SU-DHL-6 (cell line): ENCODE measurements at regions not wholly inside any gene's neighbourhood (a gene's known extent, or its start where the extent isn't known, plus 50 kb on each side); places are given as distances from the start of the nearest gene placed in this dataset.

ENCODE experiments used
- H2AFZ ChIP-seq: fragments of 200-600 bp; sonication (generic); 2 replicates; pipeline ENCODE4 v1.6.1; 2014; ENCODE audit warnings: low read depth, mild to moderate bottlenecking, moderate library complexity, mixed read lengths, antibody characterized with exemption, low read length; ENCODE audit not compliant: severe bottlenecking
- H3F3A ChIP-seq: fragments of 200-600 bp; shearing (Covaris generic); 2 replicates; pipeline ENCODE4 v1.6.0; 2016; ENCODE audit warnings: antibody characterized with exemption, mild to moderate bottlenecking; ENCODE audit not compliant: insufficient read depth
- H3K27ac ChIP-seq: fragments of 200-600 bp; sonication (generic); 2 replicates; pipeline ENCODE4 v1.5.1; 2016; ENCODE audit warnings: low read depth, mild to moderate bottlenecking, low read length, moderate library complexity, mixed read lengths
- H3K27me3 ChIP-seq: fragments of 200-600 bp; sonication (generic), shearing (Covaris generic); 2 replicates; pipeline ENCODE4 v1.6.0; 2014; ENCODE audit warnings: mild to moderate bottlenecking, low read length
- H3K36me3 ChIP-seq: fragments of 200-600 bp; sonication (generic); 2 replicates; pipeline ENCODE4 v1.6.1; 2014; ENCODE audit warnings: mild to moderate bottlenecking, low read length, mixed read lengths
- H3K4me2 ChIP-seq: fragments of 300-600, 200-600 bp; shearing (Covaris generic), sonication (generic); 2 replicates; pipeline ENCODE4 v1.6.0; 2014; ENCODE audit warnings: low read length, low read depth, mild to moderate bottlenecking; ENCODE audit not compliant: poor library complexity, severe bottlenecking
- H3K4me3 ChIP-seq: fragments of 200-600 bp; sonication (generic); 2 replicates; pipeline ENCODE4 v1.5.1; 2014; ENCODE audit warnings: antibody characterized with exemption, low read length, mild to moderate bottlenecking, mixed read lengths; ENCODE audit not compliant: insufficient read depth, poor library complexity, severe bottlenecking
- H3K79me2 ChIP-seq: fragments of 200-600 bp; sonication (generic); 2 replicates; pipeline ENCODE4 v1.6.1; 2014; ENCODE audit warnings: mild to moderate bottlenecking, low read length, moderate library complexity; ENCODE audit not compliant: insufficient read depth
- H3K9ac ChIP-seq: fragments of 200-600 bp; sonication (generic); 2 replicates; pipeline ENCODE4 v1.7.0; 2014; ENCODE audit warnings: mild to moderate bottlenecking, low read length
- H3K9me2 ChIP-seq: fragments of 200-600 bp; sonication (generic); replicated peaks from 2 replicates; pipeline ENCODE4 v1.6.1; 2014; ENCODE audit warnings: low read length; ENCODE audit not compliant: insufficient read depth
- H3K9me3 ChIP-seq: fragments of 200-600 bp; sonication (generic); 2 replicates; pipeline ENCODE4 v1.6.1; 2014; ENCODE audit warnings: low read length, mixed read lengths; ENCODE audit not compliant: insufficient read depth
- H4K20me1 ChIP-seq: fragments of 200-600 bp; sonication (generic); 2 replicates; pipeline ENCODE4 v1.6.1; 2014; ENCODE audit warnings: low read depth, mild to moderate bottlenecking, antibody characterized with exemption, low read length, moderate library complexity, mixed read lengths
- CTCF ChIP-seq: fragments of 200-600 bp; sonication (generic); IDR thresholded peaks from one replicate; pipeline ENCODE4 v1.5.1; 2017; ENCODE audit warnings: antibody characterized with exemption, mild to moderate bottlenecking, low read length, moderate library complexity; ENCODE audit not compliant: insufficient read depth, poor library complexity, severe bottlenecking
- EZH2phosphoT487 ChIP-seq: fragments of 200-600 bp; sonication (generic), shearing (Covaris generic); conservative IDR thresholded peaks from 2 replicates; pipeline ENCODE4 v1.6.1; 2018; ENCODE audit warnings: mild to moderate bottlenecking, antibody characterized with exemption, low read length, moderate library complexity, mixed read lengths

DNA sequence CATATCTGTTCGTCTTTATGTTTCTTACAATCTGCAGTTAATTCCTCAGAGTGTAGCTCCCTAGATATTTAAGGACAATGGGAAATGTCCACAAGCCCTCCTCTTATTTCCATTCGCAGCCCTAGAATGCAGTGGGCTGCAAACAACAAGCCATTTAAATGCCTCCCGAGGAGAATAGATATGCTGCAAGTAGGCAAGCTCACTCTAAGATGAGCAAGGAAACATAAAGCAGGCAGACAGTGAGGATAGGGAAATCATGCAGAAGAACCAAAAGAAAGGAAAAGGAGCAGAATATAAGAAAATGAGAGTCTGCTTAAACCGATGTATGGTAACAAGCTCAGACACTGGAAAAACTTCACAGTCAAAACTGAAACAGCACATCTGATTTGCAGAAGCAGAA, 561.9 kb downstream of the GBE1 start:
- H3K27ac ChIP-seq, result no peak overlapping the region
- TF ChIP-seq CTCF (no peak), EZH2phosphoT487 (no peak)
- no peaks in the 10 kb centered on the region for H3K9me3 ChIP-seq
- no peaks in the 10 kb centered on the region for H3K79me2 ChIP-seq
- no peaks in the 10 kb centered on the region for H3F3A ChIP-seq
- H2AFZ ChIP-seq, result no peak overlapping the region
- H3K4me3 ChIP-seq, result no peak overlapping the region
- no peak overlapping the region for H3K4me2 ChIP-seq
- H3K27me3 ChIP-seq, result no peaks in the 10 kb centered on the region
- H3K9me2 ChIP-seq, result no peaks in the 10 kb centered on the region
- H4K20me1 ChIP-seq, result no peaks in the 10 kb centered on the region
- H3K9ac ChIP-seq, result no peak overlapping the region
- no peaks in the 10 kb centered on the region for H3K36me3 ChIP-seq

GRCh38 chr3:81198756-81199155, 562.7 kb downstream of the GBE1 start:
- H3F3A ChIP-seq, result no peaks in the 10 kb centered on the region
- no peaks in the 10 kb centered on the region for H3K9me2 ChIP-seq
- H3K9me3 ChIP-seq, result no peaks in the 10 kb centered on the region
- H3K4me2 ChIP-seq, result no peak overlapping the region
- no peak overlapping the region for H2AFZ ChIP-seq
- H3K27ac ChIP-seq, result no peak overlapping the region
- H3K27me3 ChIP-seq, result no peaks in the 10 kb centered on the region
- TF ChIP-seq EZH2phosphoT487 (no peak), CTCF (no peak)
- no peaks in the 10 kb centered on the region for H4K20me1 ChIP-seq
- no peaks in the 10 kb centered on the region for H3K79me2 ChIP-seq
- no peaks in the 10 kb centered on the region for H3K36me3 ChIP-seq
- H3K4me3 ChIP-seq, result no peak overlapping the region
- no peak overlapping the region for H3K9ac ChIP-seq

DNA sequence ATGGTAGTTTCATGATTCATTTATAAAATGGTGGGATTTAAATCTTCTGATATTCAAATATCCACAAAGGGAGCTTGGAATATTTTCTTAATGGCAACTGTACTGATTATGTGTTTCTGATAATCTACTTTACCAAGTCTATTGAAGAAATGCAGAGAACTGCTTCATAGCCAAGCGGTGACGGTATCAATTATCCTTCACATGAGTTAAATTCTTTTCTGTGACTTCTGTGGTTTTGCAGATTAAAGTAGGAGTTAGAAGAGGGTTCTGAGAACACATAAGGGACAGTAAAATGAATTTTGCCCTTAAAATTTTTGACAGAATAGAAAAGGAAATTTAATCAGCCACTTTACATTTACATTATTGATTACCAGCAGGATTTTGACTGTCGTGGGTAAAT, 563.2 kb downstream of the GBE1 start:
- Histone ChIP-seq H3K9me3 (no peaks in the 10 kb centered on the region), H3K4me3 (no peak overlapping the region), H3K27ac (no peak overlapping the region), H4K20me1 (no peaks in the 10 kb centered on the region), H3K36me3 (no peaks in the 10 kb centered on the region), H3K27me3 (no peaks in the 10 kb centered on the region), H3K4me2 (no peak overlapping the region), H3F3A (no peaks in the 10 kb centered on the region), H3K9ac (no peak overlapping the region), H3K9me2 (no peaks in the 10 kb centered on the region), H3K79me2 (no peaks in the 10 kb centered on the region), H2AFZ (no peak overlapping the region)
- TF ChIP-seq CTCF (no peak), EZH2phosphoT487 (no peak)

GRCh38 chr3:81197386-81197785, 564.1 kb downstream of the GBE1 start:
- Histone ChIP-seq H3K9me3 (no peaks in the 10 kb centered on the region), H3F3A (no peaks in the 10 kb centered on the region), H3K4me2 (no peak overlapping the region), H3K27ac (no peak overlapping the region), H4K20me1 (no peaks in the 10 kb centered on the region), H3K9me2 (no peaks in the 10 kb centered on the region), H3K36me3 (no peaks in the 10 kb centered on the region), H3K4me3 (no peak overlapping the region), H3K27me3 (no peaks in the 10 kb centered on the region), H2AFZ (no peak overlapping the region), H3K9ac (no peak overlapping the region), H3K79me2 (no peaks in the 10 kb centered on the region)
- no peak for TF ChIP-seq EZH2phosphoT487
- no peak for TF ChIP-seq CTCF
